Panc1 (cell line): ENCODE measurements at regions not wholly inside any gene's neighbourhood (a gene's known extent, or its start where the extent isn't known, plus 50 kb on each side); places are given as distances from the start of the nearest gene placed in this dataset.

Experiments used
- ATAC-seq: fragments of 200-7000 bp; cut with Tn5 transposase; 2 replicates; pipeline ENCODE4 v1.9.1; 2020; ENCODE audit warnings: mild to moderate bottlenecking, moderate library complexity
- BruUV-seq: library from RNA; stranded (reverse); fragments of 400-500 nt; replicated peaks from 2 replicates; lab custom pipeline; 2021; lab: Mats Ljungman, UMichigan
- CTCF ChIA-PET: fragments of 300-600 bp; sonication (Branson Sonifier 250); formaldehyde crosslinking; loops from one replicate; lab custom pipeline; 2022; ENCODE audit warnings: antibody characterized with exemption; lab: Charles Lee
- POLR2A ChIA-PET: fragments of 300-600 bp; sonication (Branson Sonifier 250); formaldehyde crosslinking; loops from one replicate; lab custom pipeline; 2022; ENCODE audit warnings: antibody characterized with exemption; lab: Charles Lee
- DNase-seq: peaks from one replicate; pipeline ENCODE4 v3.0.0-alpha.2; 2010; ENCODE audit warnings: low read depth, low spot score
- H3K27ac ChIP-seq: 2 replicates; pipeline ENCODE4 v1.5.1; 2011; ENCODE audit warnings: mild to moderate bottlenecking, low read length, inconsistent platforms
- H3K27me3 ChIP-seq: fragments of 200-500 bp; sonication (Bioruptor generic); 2 replicates; pipeline ENCODE4 v1.6.0; 2014; ENCODE audit warnings: low read length, inconsistent platforms; ENCODE audit not compliant: control insufficient read depth, insufficient read depth
- H3K36me3 ChIP-seq: fragments of 200-500 bp; sonication (Bioruptor generic); 2 replicates; pipeline ENCODE4 v1.5.1; 2014; ENCODE audit warnings: inconsistent platforms, mild to moderate bottlenecking, low read length, moderate library complexity; ENCODE audit not compliant: control insufficient read depth, insufficient read depth
- H3K4me1 ChIP-seq: 2 replicates; pipeline ENCODE4 v1.5.1; 2011; ENCODE audit warnings: inconsistent platforms, mild to moderate bottlenecking, low read length, moderate library complexity; ENCODE audit not compliant: control insufficient read depth, insufficient read depth
- H3K4me3 ChIP-seq, 2 experiments: 2 replicates each; pipeline ENCODE4 v1.5.1; 2011 to 2012; ENCODE audit warnings: low read depth in 2 of 2, low read length in 2 of 2, mild to moderate bottlenecking in 2 of 2, inconsistent platforms in 1 of 2, moderate library complexity in 1 of 2
- H3K9me3 ChIP-seq: fragments of 200-500 bp; sonication (Bioruptor generic); 2 replicates; pipeline ENCODE4 v1.5.1; 2014; ENCODE audit warnings: low read depth, mild to moderate bottlenecking, inconsistent platforms, low read length, moderate library complexity; ENCODE audit not compliant: control insufficient read depth, insufficient read depth
- CTCF ChIP-seq: fragments of 450-650 bp; IDR thresholded peaks from 2 replicates; pipeline ENCODE4 v1.5.1; 2017; ENCODE audit warnings: mild to moderate bottlenecking
- POLR2AphosphoS5 ChIP-seq: IDR thresholded peaks from 2 replicates; pipeline ENCODE4 v1.6.1; 2012; ENCODE audit warnings: mild to moderate bottlenecking, low read depth, low read length, moderate library complexity
- REST ChIP-seq, 2 experiments: IDR thresholded peaks; 2 replicates each; pipeline ENCODE4 v1.6.1; 2011 to 2012; ENCODE audit warnings: low read depth in 2 of 2, control low read depth in 1 of 2, low read length in 1 of 2, mild to moderate bottlenecking in 1 of 2, moderate library complexity in 1 of 2; ENCODE audit not compliant: insufficient read depth in 1 of 2
- SIN3A ChIP-seq: IDR thresholded peaks from 2 replicates; pipeline ENCODE4 v1.6.1; 2012; ENCODE audit warnings: low read depth, mild to moderate bottlenecking, low read length, moderate library complexity, borderline replicate concordance; ENCODE audit not compliant: insufficient read depth
- TCF7L2 ChIP-seq: IDR thresholded peaks from 2 replicates; pipeline ENCODE4 v1.6.1; 2011; ENCODE audit warnings: mild to moderate bottlenecking, low read depth, low read length, inconsistent platforms
- in situ Hi-C: cut with HindIII; loops from 2 replicates; pipeline ENCODE4 v1.10.0; 2016; ENCODE audit warnings: low sequenced_read_pairs, low pct_unique_long_range_greater_than_20kb
- intact Hi-C: fragments of 100-400 bp; cut with micrococcal nuclease; formaldehyde crosslinking; loops from one replicate; pipeline ENCODE4 v1.10.0; 2022; ENCODE audit not compliant: unreplicated experiment

GRCh38 chr16:72689851-72690250, 358.1 kb downstream of the ZFHX3 start:
- CTCF ChIA-PET, result no interaction called here
- H3K4me3 ChIP-seq, result no peak overlapping the region
- BruUV-seq, result no TSS peak
- DNase-seq, result no peak
- no peak for ATAC-seq
- no peaks in the 10 kb centered on the region for H3K4me1 ChIP-seq
- in situ Hi-C loops, result no loop called here
- no peak for TF ChIP-seq TCF7L2
- TF ChIP-seq REST (IDR thresholded peaks at IDR 0.05; ENCODE audit: insufficient read depth in 1 of 2, low read depth in 2 of 2, low read length in 1 of 2), result no peak
- TF ChIP-seq SIN3A, result no peak
- TF ChIP-seq POLR2AphosphoS5, result no peak
- TF ChIP-seq CTCF, result no peak
- no peaks in the 10 kb centered on the region for H3K36me3 ChIP-seq
- no peak overlapping the region for H3K27ac ChIP-seq
- intact Hi-C loops, result no loop called here
- H3K9me3 ChIP-seq, result no peaks in the 10 kb centered on the region
- POLR2A ChIA-PET, result no interaction called here
- H3K27me3 ChIP-seq, result no peaks in the 10 kb centered on the region

- Histone ChIP-seq H3K36me3 (no peaks in the 10 kb centered on the region), H3K4me1 (no peaks in the 10 kb centered on the region), H3K27ac (no peak overlapping the region), H3K9me3 (no peaks in the 10 kb centered on the region), H3K27me3 (no peaks in the 10 kb centered on the region), H3K4me3 (no peak overlapping the region)
- POLR2A ChIA-PET, result no interaction called here
- no TSS peak for BruUV-seq
- in situ Hi-C loops, result no loop called here
- CTCF ChIA-PET, result no interaction called here
- intact Hi-C loops, result no loop called here
- no peak for DNase-seq
- TF ChIP-seq POLR2AphosphoS5 (no peak), SIN3A (no peak), TCF7L2 (no peak), CTCF (no peak), REST (IDR thresholded peaks at IDR 0.05; ENCODE audit: insufficient read depth in 1 of 2, low read depth in 2 of 2, low read length in 1 of 2) (no peak)
- ATAC-seq, result no peak
These were observed 367.2 kb downstream of the ZFHX3 start for GRCh38 chr16:72680732-72681131.
